ENCODE measurements at regions not wholly inside any gene's neighbourhood (a gene's known extent, or its start where the extent isn't known, plus 50 kb on each side); places are given as distances from the start of the nearest gene placed in this dataset.

DNA sequence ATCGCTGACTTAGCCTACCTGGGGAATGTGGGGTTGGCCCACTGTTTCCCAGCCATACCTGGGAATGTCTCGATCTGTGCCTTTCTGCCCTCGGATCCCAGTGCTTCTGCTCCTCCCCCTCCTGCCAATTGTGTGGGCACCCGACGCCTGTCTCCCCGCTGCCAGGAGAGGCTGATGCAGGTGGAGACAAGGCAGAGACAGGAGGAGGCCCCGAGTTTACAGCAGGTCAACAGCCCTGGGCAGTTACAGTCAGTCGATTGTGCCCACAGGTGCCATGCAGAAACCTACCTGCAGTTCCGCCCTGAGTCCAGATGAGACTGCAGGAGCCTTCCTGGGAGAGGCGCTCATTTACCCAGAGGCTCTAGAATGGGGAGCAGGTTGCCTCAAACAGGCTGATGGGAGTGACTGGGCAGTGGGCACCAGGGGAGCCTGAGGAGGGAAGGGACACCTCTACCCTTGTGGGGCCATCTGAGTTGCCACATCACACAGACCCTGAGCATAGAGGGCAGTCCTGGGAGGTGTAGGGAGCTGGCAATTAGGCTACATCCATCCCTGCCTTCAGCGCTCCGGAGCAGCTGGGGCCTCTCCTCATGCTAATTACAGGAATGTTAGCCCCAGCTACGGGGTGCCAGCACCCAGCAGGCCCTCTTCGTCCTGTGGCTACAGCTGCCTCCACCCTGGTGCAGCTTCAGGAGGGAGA is 300.1 kb downstream of the NDUFA10 start:
- ChIA-PET CTCF (no interaction called here), POLR2A (no interaction called here), SMC1A (ENCODE audit: uncharacterized antibody, unreplicated experiment) (no interaction called here), RAD21 (ENCODE audit: unreplicated experiment) (no interaction called here)
- BruUV-seq (replicated peaks): no TSS peak
- WGBS (ENCODE audit: insufficient coverage, insufficient replicate concordance, low lambda C conversion rate, missing lambda C conversion rate): 30% methylated on average over 14 of the region's 14 CpGs
- Histone ChIP-seq H3K4me3 (no peak overlapping the region), H3K9ac (ENCODE audit: control insufficient read depth, insufficient read depth, low read length) (no peak overlapping the region), H3K36me3 (ENCODE audit: control insufficient read depth in 2 of 2, insufficient read depth in 2 of 2, low read length in 1 of 2) (no peaks in the 10 kb centered on the region), H3K4me2 (ENCODE audit: control insufficient read depth, insufficient read depth) (no peak overlapping the region), H3K27me3 (replicated peaks in 1 of 2; ENCODE audit: control insufficient read depth in 2 of 2, insufficient read depth in 2 of 2, low read length in 1 of 2) (no peaks in the 10 kb centered on the region; a peak in 1 of 4 replicates), H4K20me1 (ENCODE audit: control insufficient read depth, insufficient read depth) (no peaks in the 10 kb centered on the region), H3K9me3 (replicated peaks; ENCODE audit: control insufficient read depth, insufficient read depth, low read length) (no peaks in the 10 kb centered on the region), H3K4me1 (ENCODE audit: control insufficient read depth, insufficient read depth, low read length) (no peaks in the 10 kb centered on the region), H2AFZ (ENCODE audit: control insufficient read depth, low read depth, low read length) (no peak overlapping the region), H3K27ac (ENCODE audit: control insufficient read depth, insufficient read depth) (no peak overlapping the region), H3K79me2 (ENCODE audit: control insufficient read depth, insufficient read depth, low read length) (no peaks in the 10 kb centered on the region)
- TF ChIP-seq NFYB (IDR thresholded peaks at IDR 0.05; ENCODE audit: insufficient read depth, low read depth, low read length): no peak
- TF ChIP-seq, protein P1, sequence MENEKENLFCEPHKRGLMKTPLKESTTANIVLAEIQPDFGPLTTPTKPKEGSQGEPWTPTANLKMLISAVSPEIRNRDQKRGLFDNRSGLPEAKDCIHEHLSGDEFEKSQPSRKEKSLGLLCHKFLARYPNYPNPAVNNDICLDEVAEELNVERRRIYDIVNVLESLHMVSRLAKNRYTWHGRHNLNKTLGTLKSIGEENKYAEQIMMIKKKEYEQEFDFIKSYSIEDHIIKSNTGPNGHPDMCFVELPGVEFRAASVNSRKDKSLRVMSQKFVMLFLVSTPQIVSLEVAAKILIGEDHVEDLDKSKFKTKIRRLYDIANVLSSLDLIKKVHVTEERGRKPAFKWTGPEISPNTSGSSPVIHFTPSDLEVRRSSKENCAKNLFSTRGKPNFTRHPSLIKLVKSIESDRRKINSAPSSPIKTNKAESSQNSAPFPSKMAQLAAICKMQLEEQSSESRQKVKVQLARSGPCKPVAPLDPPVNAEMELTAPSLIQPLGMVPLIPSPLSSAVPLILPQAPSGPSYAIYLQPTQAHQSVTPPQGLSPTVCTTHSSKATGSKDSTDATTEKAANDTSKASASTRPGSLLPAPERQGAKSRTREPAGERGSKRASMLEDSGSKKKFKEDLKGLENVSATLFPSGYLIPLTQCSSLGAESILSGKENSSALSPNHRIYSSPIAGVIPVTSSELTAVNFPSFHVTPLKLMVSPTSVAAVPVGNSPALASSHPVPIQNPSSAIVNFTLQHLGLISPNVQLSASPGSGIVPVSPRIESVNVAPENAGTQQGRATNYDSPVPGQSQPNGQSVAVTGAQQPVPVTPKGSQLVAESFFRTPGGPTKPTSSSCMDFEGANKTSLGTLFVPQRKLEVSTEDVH (IDR thresholded peaks at IDR 0.05; ENCODE audit: low read depth, partially characterized antibody): no peak
- TF ChIP-seq, protein P2, sequence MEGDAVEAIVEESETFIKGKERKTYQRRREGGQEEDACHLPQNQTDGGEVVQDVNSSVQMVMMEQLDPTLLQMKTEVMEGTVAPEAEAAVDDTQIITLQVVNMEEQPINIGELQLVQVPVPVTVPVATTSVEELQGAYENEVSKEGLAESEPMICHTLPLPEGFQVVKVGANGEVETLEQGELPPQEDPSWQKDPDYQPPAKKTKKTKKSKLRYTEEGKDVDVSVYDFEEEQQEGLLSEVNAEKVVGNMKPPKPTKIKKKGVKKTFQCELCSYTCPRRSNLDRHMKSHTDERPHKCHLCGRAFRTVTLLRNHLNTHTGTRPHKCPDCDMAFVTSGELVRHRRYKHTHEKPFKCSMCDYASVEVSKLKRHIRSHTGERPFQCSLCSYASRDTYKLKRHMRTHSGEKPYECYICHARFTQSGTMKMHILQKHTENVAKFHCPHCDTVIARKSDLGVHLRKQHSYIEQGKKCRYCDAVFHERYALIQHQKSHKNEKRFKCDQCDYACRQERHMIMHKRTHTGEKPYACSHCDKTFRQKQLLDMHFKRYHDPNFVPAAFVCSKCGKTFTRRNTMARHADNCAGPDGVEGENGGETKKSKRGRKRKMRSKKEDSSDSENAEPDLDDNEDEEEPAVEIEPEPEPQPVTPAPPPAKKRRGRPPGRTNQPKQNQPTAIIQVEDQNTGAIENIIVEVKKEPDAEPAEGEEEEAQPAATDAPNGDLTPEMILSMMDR (IDR thresholded peaks at IDR 0.05 in 2 of 3, conservative IDR thresholded peaks at IDR 0.05 in 1 of 3; ENCODE audit: control insufficient read depth in 2 of 3, extremely low read depth in 1 of 3, insufficient read depth in 1 of 3, low read depth in 3 of 3, low read length in 3 of 3): no peak
- TF ChIP-seq, protein P3, sequence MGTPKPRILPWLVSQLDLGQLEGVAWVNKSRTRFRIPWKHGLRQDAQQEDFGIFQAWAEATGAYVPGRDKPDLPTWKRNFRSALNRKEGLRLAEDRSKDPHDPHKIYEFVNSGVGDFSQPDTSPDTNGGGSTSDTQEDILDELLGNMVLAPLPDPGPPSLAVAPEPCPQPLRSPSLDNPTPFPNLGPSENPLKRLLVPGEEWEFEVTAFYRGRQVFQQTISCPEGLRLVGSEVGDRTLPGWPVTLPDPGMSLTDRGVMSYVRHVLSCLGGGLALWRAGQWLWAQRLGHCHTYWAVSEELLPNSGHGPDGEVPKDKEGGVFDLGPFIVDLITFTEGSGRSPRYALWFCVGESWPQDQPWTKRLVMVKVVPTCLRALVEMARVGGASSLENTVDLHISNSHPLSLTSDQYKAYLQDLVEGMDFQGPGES (IDR thresholded peaks at IDR 0.05): no peak
- TF ChIP-seq JUNB (IDR thresholded peaks at IDR 0.05): no peak
- no peak for TF ChIP-seq CBX3 (IDR thresholded peaks at IDR 0.05; ENCODE audit: borderline replicate concordance, low read depth)
- no peak for DNase-seq (ENCODE audit: low read depth, low spot score)
- in situ Hi-C loops (cut with MboI): no loop called here
- no peak for ATAC-seq
- intact Hi-C loops (cut with micrococcal nuclease; ENCODE audit: unreplicated experiment): no loop called here
- FAIRE-seq: no peak

Data from GM12878 (cell line).